ENCODE measurements at regions not wholly inside any gene's neighbourhood (a gene's known extent, or its start where the extent isn't known, plus 50 kb on each side); places are given as distances from the start of the nearest gene placed in this dataset.

GRCh38 chr15:38019066-38019465, 84.6 kb downstream of the TMCO5A start (continued):
- no peak for TF ChIP-seq RAD21 (IDR thresholded peaks at IDR 0.05 in 1 of 2, conservative IDR thresholded peaks at IDR 0.05 in 1 of 2; ENCODE audit: low read depth in 2 of 2, low read length in 2 of 2)
- no peak for TF ChIP-seq MAFK (IDR thresholded peaks at IDR 0.05; ENCODE audit: low read depth, low read length)
- no peak for TF ChIP-seq RFX5 (IDR thresholded peaks at IDR 0.05; ENCODE audit: borderline replicate concordance, low read depth, low read length)
- TF ChIP-seq PHF8 (conservative IDR thresholded peaks at IDR 0.05; ENCODE audit: low read depth, low read length): no peak
- no peak for TF ChIP-seq POLR2AphosphoS5 (IDR thresholded peaks at IDR 0.05; ENCODE audit: low read depth, low read length)
- TF ChIP-seq MAX (IDR thresholded peaks at IDR 0.05): no peak
- no peak for TF ChIP-seq CBX5 (IDR thresholded peaks at IDR 0.05; ENCODE audit: low read depth, low read length)
- no peak for TF ChIP-seq GABPA (IDR thresholded peaks at IDR 0.05; ENCODE audit: borderline replicate concordance, insufficient read depth, low read length)
- TF ChIP-seq SAP30 (IDR thresholded peaks at IDR 0.05; ENCODE audit: insufficient read depth, insufficient replicate concordance, low read length): no peak
